SJSA1 (cell line): ENCODE measurements at regions not wholly inside any gene's neighbourhood (a gene's known extent, or its start where the extent isn't known, plus 50 kb on each side); places are given as distances from the start of the nearest gene placed in this dataset.
"Not testable (repeated sequence)": the region's sequence is repeated elsewhere in the genome, so short reads cannot be mapped to it uniquely, and the experiment has no call there.

ENCODE experiments used
- DNase-seq, 2 experiments: peaks; one replicate each; pipeline ENCODE4 v3.0.0-alpha.2; 2015 to 2020; ENCODE audit warnings: low spot score in 2 of 2, low read depth in 1 of 2
- H3K27ac ChIP-seq: fragments of 250-450 bp; sonication (Bioruptor Pico); 2 replicates; pipeline ENCODE4 v1.5.1; 2020; ENCODE audit warnings: mild to moderate bottlenecking, moderate library complexity
- H3K27me3 ChIP-seq: fragments of 250-450 bp; sonication (Bioruptor Pico); replicated peaks from 2 replicates; pipeline ENCODE4 v1.5.1; 2020; ENCODE audit warnings: mild to moderate bottlenecking, moderate library complexity
- H3K36me3 ChIP-seq: fragments of 250-450 bp; sonication (Bioruptor Pico); 2 replicates; pipeline ENCODE4 v1.5.1; 2020; ENCODE audit warnings: mild to moderate bottlenecking
- H3K4me1 ChIP-seq: fragments of 250-450 bp; sonication (Bioruptor Pico); replicated peaks from 2 replicates; pipeline ENCODE4 v1.6.1; 2021; ENCODE audit warnings: mild to moderate bottlenecking
- H3K4me3 ChIP-seq: fragments of 250-450 bp; sonication (Bioruptor Pico); 2 replicates; pipeline ENCODE4 v1.5.1; 2020; ENCODE audit warnings: mild to moderate bottlenecking
- H3K9me3 ChIP-seq: fragments of 250-450 bp; sonication (Bioruptor Pico); replicated peaks from 2 replicates; pipeline ENCODE4 v1.5.1; 2020; ENCODE audit warnings: mild to moderate bottlenecking

DNA sequence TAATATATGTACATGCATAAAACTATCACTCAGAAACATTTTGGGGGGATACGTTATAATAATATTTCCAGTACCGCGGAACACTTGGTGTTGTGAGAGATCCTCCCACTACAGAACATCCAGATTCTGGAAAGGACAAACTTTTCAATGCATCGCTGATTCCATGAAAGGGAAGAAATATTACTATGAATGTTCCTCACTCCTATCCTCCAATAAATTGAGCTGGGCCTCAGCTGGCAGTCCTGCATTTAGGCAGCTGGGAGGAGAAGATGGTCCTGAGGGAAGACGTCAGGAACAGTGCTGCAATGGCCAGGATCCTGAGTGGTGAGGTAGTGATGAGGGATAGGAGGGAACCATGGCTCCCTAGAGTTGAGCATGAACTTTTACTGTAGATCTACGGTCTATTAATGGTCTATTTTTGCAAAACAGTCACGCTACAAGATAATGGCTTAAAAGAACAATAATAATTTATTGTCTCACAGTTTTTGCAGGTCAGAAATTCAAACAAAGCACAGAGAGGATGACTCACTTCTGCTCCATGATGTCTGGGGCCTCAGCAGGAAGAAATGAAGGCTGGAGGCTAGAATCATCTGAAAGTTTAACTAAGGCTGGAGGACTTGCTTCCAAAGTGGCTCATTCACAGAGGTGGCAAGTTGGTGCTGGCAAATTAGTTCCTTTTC, 538.1 kb downstream of the STIM2 start:
- DNase-seq = no peak
- Histone ChIP-seq H3K4me3 (no peak overlapping the region), H3K36me3 (no peaks in the 10 kb centered on the region), H3K27ac (no peak overlapping the region), H3K4me1 (no peaks in the 10 kb centered on the region), H3K27me3 (no peaks in the 10 kb centered on the region), H3K9me3 (no peaks in the 10 kb centered on the region)

DNA sequence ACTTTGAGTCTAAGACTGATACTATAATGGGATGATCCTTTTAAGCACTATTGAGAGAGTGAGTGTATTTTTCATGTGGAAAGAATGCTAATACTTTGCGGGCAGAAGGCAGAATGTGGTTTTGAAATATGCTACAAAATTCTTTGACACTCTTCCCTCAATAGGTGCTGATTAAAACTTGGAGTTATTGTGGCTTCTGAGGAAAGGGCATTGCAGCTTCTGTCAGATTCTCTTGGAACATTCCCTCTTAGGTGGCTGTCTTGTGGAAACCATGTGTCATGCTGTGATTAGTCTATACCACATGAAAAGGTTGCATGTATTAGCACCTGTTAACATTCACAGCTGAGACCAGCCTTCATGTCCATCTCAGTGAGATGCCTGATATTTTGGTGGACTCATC, 547.0 kb downstream of the STIM2 start:
- no peaks in the 10 kb centered on the region for H3K36me3 ChIP-seq
- no peak overlapping the region for H3K27ac ChIP-seq
- H3K4me3 ChIP-seq = no peak overlapping the region
- no peaks in the 10 kb centered on the region for H3K4me1 ChIP-seq
- no peaks in the 10 kb centered on the region for H3K9me3 ChIP-seq
- no peaks in the 10 kb centered on the region for H3K27me3 ChIP-seq
- no peak for DNase-seq

DNA sequence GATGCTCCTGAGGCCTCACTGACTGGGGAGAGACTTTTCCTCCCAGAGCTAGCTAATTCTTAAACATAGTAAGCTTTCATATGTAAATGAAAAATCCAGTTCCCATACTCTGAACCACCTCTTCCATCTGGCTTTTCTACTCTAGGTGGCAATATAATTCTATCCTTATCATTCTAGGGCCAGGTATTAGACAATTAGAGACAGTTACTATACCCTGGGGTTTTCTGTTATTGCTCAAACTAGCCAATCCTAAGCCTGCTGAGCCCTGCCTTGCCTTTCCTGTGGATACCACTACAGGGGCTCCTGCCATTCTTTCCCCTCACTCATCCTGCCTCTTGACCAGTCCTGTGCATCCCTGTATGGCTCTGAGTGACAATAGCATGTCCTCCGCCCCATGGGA, 552.0 kb downstream of the STIM2 start:
- Histone ChIP-seq H3K9me3 (no peaks in the 10 kb centered on the region), H3K4me3 (no peak overlapping the region), H3K36me3 (no peaks in the 10 kb centered on the region), H3K27me3 (no peaks in the 10 kb centered on the region), H3K27ac (no peak overlapping the region), H3K4me1 (no peaks in the 10 kb centered on the region)
- no peak for DNase-seq

DNA sequence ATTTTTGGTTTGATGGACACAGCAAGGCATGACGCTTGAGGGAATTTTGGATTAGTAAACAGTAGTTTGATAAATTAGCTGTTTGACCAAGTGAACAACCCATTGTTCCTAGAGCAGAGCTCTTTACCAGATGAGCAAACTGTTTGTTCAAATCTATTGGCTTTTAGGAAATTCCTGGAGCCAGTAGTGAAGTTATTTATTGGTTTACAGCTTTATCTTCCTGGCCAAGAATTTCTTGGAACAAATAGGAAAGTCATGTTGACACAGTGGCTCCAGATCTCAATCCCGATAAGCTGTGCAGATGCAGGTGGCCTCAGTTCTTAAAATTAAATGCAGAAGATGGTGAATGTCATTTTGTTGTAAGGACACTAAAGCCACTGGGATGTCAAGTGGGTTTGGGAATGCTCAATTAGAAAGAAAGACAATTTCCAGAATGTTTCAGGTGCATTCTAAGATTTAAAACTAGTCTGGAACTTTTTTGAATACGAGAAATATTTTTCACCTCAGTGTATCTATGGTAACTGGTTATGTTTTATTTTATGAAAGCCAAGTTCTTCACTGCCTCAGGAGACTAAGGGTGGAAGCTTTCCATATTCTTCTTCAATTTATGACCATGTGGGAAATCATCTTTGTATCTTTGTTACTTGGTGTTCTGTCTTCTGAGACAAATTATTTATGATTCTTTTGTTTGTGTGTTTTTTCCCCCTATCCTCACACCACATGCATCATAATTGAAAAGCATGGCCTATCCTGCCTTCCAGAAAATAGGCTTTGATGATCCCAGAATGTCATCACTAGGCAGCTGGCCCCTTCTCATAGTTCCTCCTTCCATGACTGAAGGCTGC, 554.5 kb downstream of the STIM2 start:
- H3K4me3 ChIP-seq = no peak overlapping the region
- no peaks in the 10 kb centered on the region for H3K36me3 ChIP-seq
- no peaks in the 10 kb centered on the region for H3K4me1 ChIP-seq
- no peak for DNase-seq
- H3K9me3 ChIP-seq = no peaks in the 10 kb centered on the region
- no peaks in the 10 kb centered on the region for H3K27me3 ChIP-seq
- H3K27ac ChIP-seq = no peak overlapping the region

DNA sequence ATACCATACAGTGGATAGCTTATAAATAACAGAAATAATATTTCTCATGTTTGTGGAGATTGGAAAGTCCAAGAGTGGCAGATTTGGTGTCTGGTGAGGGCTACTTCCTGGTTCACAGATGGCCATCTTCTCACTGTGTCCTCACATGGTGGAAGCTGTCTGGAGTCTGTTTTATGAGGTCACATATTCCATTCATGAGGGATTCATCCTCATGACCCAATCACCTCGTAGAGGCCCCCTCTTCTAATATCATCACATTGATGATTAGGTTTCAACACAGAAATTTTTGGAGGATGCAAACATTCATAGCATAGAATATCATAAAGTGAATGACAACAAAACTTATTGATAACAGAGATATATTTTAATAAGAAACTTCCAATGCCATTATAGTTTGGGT, 568.0 kb downstream of the STIM2 start:
- Histone ChIP-seq H3K9me3 (no peaks in the 10 kb centered on the region), H3K36me3 (no peaks in the 10 kb centered on the region), H3K4me3 (no peak overlapping the region), H3K4me1 (no peaks in the 10 kb centered on the region), H3K27ac (no peak overlapping the region), H3K27me3 (no peaks in the 10 kb centered on the region)
- DNase-seq = no peak

DNA sequence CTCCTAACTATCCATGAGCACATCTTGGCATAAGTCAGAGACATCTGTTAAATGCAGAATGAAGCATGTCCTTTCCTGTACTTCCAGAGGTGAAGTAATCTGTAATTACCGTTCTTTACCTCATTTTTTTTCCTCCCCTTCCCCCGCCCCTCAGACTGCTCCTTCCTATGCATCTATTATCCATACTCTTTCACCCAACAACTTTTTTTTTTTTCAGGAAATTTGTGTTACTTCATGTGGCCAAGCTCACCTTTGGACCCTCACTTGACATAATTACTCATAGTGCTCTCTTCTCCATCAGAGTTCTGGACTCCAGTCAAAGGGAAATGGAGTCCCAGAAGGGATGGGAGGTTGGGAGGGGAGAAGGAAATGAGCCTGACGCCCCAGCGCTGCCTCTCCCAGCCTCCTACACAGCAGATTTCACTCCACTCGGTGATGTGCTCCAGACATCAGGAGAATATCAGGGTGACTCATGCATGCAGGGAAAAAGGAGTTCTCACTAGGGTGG, 568.8 kb downstream of the STIM2 start:
- DNase-seq = no peak
- H3K27ac ChIP-seq = no peak overlapping the region
- H3K9me3 ChIP-seq = no peaks in the 10 kb centered on the region
- H3K4me3 ChIP-seq = no peak overlapping the region
- H3K27me3 ChIP-seq = no peaks in the 10 kb centered on the region
- no peaks in the 10 kb centered on the region for H3K36me3 ChIP-seq
- H3K4me1 ChIP-seq = no peaks in the 10 kb centered on the region

DNA sequence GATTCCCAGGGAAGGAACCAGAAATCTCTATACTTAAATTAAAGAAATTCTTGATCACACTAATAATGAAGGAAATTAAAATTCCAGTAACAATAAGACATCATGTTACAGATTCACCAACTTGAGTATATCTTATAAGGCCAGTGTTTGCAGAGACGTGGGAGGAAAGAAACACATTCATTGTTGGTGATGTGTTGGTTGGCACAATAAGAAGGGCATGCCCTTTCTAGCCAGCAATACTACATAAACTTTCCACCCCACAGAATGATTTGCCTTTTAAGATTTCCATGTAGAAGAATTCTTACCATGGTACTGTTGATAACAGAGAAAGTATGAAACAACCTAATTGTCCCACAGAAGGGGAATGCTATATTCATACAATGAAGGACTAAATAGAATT, 581.5 kb downstream of the STIM2 start:
- H3K27me3 ChIP-seq = no peaks in the 10 kb centered on the region
- no peak for DNase-seq
- no peaks in the 10 kb centered on the region for H3K4me1 ChIP-seq
- H3K27ac ChIP-seq = no peak overlapping the region
- no peaks in the 10 kb centered on the region for H3K9me3 ChIP-seq
- H3K36me3 ChIP-seq = no peaks in the 10 kb centered on the region
- no peak overlapping the region for H3K4me3 ChIP-seq

DNA sequence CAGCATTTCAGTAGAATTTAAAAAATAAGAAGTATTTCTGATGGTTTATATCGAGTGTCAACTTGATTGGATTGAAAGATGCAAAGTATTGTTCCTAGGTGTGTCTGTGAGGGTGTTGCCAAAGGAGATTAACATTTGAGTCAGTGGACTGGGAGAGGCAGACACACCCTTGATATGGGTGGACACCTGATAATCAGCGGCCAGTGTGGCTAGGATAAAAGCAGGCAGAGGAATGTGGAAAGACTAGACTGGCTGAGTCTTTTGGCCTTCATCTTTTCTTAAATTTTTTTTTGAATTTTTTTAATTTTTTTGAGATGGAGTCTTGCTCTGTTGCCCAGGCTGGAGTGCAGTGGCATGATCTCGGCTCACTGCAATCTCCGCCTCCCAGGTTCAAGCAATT, 582.0 kb downstream of the STIM2 start:
- not testable (repeated sequence) for H3K27me3 ChIP-seq, H3K27ac ChIP-seq, H3K4me1 ChIP-seq, H3K9me3 ChIP-seq, H3K4me3 ChIP-seq, DNase-seq, H3K36me3 ChIP-seq

DNA sequence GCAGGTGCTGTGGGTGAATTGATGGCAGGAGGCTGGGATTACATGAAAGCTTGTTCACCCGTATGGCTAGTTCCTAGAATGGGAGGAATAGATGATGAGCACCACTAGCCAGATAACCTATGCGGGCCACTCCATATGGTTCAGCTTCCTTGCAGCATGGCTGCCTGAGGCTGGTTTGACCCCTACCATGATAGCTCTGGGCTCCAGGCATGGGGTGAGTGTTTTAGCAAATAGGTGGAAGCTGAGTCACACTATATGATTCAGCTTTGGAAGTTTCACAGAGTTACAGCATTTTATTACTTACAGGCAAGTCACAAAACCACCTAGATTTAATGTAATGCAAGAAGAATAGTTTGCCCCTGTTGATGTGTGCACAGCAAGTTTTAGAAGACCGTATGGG, 603.2 kb downstream of the STIM2 start:
- no peaks in the 10 kb centered on the region for H3K9me3 ChIP-seq
- H3K27ac ChIP-seq = no peak overlapping the region
- no peaks in the 10 kb centered on the region for H3K36me3 ChIP-seq
- no peaks in the 10 kb centered on the region for H3K27me3 ChIP-seq
- no peak for DNase-seq
- H3K4me1 ChIP-seq = no peaks in the 10 kb centered on the region
- H3K4me3 ChIP-seq = no peak overlapping the region

DNA sequence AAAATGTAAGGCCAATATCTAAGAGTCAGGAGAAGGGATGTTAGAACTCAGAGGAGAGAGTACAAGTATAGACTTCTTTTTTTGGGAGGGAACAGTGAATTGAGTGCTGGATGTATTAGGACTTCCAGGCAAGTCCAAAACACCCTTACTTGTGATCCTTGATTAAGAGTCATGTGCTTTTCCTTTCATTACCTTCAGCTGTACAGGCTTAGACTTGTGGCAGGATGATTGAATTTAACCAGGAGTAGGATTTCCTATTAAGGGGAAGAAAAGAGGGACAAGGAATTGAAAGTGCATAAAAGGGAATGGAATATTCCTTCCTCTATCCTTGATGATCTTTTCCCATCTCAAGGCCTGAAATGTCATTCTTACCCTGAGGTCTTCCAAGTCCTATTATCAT, 606.7 kb downstream of the STIM2 start:
- Histone ChIP-seq H3K4me1 (no peaks in the 10 kb centered on the region), H3K36me3 (no peaks in the 10 kb centered on the region), H3K27ac (no peak overlapping the region), H3K9me3 (no peaks in the 10 kb centered on the region), H3K27me3 (no peaks in the 10 kb centered on the region), H3K4me3 (no peak overlapping the region)
- DNase-seq = no peak

DNA sequence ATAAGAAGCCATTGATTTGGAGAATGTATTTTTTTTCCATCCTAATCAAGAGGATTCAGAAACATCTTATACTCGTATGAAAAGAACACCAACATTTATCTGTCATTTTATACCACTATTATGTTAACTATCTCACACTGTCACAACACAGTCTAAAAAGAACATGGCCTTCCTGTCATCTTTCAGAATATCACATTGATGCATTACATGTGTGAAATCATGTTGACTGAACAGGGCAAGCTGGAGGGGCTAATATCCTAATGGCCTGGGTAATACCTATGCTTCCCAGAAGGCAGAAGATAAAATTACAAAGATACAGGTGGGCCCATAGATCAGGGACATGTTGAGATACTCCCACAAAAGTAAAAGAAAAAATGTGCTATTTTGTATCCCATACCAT, 611.7 kb downstream of the STIM2 start:
- no peak for DNase-seq
- H3K4me3 ChIP-seq = no peak overlapping the region
- H3K27me3 ChIP-seq = no peaks in the 10 kb centered on the region
- H3K4me1 ChIP-seq = no peaks in the 10 kb centered on the region
- H3K9me3 ChIP-seq = no peaks in the 10 kb centered on the region
- H3K36me3 ChIP-seq = no peaks in the 10 kb centered on the region
- H3K27ac ChIP-seq = no peak overlapping the region

DNA sequence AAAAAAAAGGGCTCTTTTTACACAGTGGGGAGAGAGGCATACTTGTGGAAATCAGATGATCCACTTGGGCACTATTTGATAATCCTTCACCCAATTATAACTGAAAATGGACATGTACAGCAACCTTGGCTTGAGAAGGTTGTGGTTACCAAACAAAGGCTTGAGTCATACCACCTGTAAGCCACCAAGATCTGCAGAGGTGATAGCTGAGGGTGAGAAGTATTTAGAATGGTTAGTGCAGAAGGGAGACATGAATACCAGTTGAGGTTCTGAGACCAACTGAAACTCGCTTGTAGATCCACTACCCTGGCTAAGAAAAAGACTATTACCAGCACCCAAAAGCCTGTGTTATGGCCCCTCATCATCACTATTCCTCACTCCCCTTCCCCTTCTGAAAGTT, 614.0 kb downstream of the STIM2 start:
- H3K9me3 ChIP-seq = no peaks in the 10 kb centered on the region
- H3K4me1 ChIP-seq = no peaks in the 10 kb centered on the region
- no peak for DNase-seq
- H3K27ac ChIP-seq = no peak overlapping the region
- no peaks in the 10 kb centered on the region for H3K36me3 ChIP-seq
- H3K27me3 ChIP-seq = no peaks in the 10 kb centered on the region
- H3K4me3 ChIP-seq = no peak overlapping the region

DNA sequence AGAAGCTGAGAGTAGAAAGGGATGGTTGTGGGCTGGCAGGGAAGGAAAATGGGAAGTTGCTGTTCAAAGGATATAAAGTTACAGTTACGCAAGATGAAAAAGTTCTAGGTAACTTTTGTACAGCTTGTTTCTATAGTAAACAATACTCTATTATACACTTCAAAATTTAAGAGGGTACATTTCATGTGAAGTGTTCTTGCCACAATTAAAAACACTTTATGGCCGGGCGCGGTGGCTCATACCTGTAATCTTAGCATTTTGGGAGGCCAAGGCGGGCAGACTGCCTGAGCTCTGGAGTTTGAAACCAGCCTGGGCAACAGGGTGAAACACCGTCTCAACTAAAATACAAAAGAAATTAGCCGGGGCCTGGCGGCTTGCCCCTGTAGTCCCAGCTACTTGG, 623.6 kb downstream of the STIM2 start:
- no peaks in the 10 kb centered on the region for H3K9me3 ChIP-seq
- H3K36me3 ChIP-seq = no peaks in the 10 kb centered on the region
- H3K27ac ChIP-seq = no peak overlapping the region
- no peak overlapping the region for H3K4me3 ChIP-seq
- no peak for DNase-seq
- no peaks in the 10 kb centered on the region for H3K4me1 ChIP-seq
- H3K27me3 ChIP-seq = no peaks in the 10 kb centered on the region

DNA sequence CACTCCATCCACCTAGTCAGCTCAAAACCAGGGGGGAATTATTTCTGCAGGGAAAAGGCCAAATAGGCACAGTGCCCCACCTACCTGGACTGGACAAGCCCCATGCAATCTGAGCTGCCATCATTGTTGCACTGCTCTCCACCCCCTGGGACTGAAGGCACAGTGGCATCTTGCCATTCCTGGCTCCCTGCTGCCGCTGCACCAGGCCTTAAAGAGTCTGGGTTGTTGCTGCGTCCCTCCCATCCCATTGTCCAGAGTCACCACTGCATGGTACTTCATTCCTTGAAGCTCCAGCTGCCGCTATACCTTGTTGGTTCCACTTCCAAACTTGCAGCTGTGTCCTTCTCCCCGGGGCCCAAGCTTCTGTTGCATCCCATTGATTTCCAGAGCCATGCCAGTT, 629.7 kb downstream of the STIM2 start:
- H3K4me3 ChIP-seq = no peak overlapping the region
- no peak for DNase-seq

More for the DNA sequence above, 629.7 kb downstream of the STIM2 start:
- Histone ChIP-seq H3K27me3 (no peaks in the 10 kb centered on the region), H3K27ac (no peak overlapping the region), H3K4me1 (no peaks in the 10 kb centered on the region), H3K36me3 (no peaks in the 10 kb centered on the region), H3K9me3 (no peaks in the 10 kb centered on the region)
